Activated T-cell treated with anti-CD3 and anti-CD28 coated beads, Interleukin-2, amount 50 U/mL, for 48 hours (primary cell): ENCODE measurements at regions not wholly inside any gene's neighbourhood (a gene's known extent, or its start where the extent isn't known, plus 50 kb on each side); places are given as distances from the start of the nearest gene placed in this dataset.

ENCODE experiments used
- DNase-seq, 2 experiments: peaks; one replicate each; pipeline ENCODE4 v3.0.0-alpha.2; 2020

DNA sequence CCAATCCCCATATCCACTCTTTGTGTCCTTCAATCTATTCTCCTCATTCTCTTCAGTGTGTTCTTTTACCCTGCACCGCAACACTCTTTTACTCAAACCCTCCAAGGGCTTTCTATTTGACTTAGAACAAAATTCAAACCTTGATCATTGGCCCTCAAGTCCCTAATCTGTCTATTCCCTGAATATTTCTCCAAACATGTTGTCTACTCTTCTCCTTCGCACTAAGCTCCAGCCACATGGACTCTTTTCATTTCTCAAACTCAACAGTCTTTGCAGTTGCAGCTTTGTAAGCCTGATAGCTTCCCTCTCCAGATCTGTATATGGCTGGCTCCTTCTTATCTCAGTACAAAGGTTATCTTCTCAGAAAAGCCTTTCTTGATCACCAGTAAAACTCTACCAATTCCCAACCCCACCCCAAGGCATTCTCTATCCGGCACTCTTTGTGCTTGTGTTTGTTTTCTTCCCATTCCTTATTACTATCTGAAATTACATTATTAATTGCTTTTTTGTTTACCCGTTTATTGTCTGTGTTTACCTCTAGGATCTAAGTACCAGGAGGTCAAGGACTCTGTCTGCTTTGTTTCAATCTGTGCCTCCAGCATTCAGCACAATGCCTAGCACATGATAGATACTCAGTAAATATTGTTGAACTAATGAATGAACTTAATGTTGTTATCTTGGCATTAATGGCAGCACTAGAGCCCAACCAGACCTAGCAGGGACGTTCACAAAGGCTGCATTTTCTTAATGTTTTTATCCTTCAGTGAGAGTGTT lies 147.4 kb downstream of the BBOX1 start:
- no peak for DNase-seq

- no peak for DNase-seq
These were observed 146.6 kb downstream of the BBOX1 start for GRCh38 chr11:27187075-27187847.

DNA sequence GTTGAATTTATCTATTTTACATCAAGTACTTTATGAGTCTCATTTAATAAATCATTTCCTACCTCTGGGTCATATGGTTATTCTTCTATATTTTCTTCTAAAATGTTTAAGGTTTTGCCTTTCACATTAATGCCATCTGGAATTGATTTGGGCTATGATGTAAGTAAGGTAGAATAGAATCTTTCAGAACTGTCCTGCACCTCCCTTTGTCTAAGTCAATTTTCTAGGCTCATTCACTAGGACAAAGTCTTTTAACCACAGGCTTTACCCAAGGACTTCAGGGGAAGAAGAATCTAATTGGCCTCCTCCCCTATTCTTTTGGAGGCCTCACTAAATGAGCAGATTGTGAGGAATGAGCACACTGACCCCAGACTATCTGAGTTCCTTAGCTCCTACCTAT lies 146.0 kb downstream of the BBOX1 start:
- no peak for DNase-seq

GRCh38 chr11:27184458-27185312 lies 144.1 kb downstream of the BBOX1 start:
- no peak for DNase-seq

GRCh38 chr11:27183672-27184457 lies 143.2 kb downstream of the BBOX1 start:
- DNase-seq: peak; percentile 36 to 38

DNA sequence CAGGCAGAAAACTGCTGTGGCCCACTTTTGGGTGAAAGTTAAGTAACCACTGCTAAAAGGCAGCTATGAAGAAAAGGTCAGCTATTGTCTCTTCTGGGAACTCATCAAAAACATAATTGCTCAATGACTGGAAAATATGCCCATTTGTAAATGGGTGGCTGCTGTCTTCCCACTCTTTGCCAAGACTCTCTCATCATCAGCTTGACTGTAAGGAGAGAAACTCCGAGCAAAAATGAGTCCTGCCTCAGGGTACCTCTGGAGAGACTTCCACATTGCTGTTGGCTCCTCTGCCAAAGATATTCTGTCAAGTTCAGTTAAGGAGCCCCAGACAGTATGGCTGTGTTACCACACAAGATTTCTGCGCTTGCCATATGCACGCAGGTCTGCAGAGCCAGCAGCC lies 138.7 kb downstream of the BBOX1 start:
- no peak for DNase-seq

DNA sequence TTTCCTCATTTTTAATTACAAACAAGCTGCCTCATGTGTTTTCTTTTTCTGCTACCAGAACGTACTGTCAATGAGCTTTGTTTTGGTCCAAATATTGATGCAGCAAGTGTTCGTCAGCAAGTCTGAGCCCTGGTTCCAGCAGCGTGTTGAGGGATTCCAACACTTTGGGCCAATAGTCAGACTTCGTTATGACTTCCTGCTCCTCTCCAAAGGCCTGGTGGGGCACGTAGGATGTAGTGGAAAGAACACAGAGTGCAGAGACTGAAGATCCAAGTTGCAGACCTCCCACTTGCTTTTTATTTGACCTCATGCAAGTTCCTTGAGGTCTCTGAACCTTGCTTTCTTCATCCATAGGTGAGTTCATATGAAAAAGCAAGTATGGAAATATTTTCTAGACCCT lies 138.2 kb downstream of the BBOX1 start:
- DNase-seq: no peak
